GM19467 (cell line): ENCODE measurements at regions not wholly inside any gene's neighbourhood (a gene's known extent, or its start where the extent isn't known, plus 50 kb on each side); places are given as distances from the start of the nearest gene placed in this dataset.

Experiments
- ATAC-seq: cut with Tn5 transposase; IDR thresholded peaks from one replicate; pipeline ENCODE4 v1.9.1; 2021; ENCODE audit warnings: mild to moderate bottlenecking, moderate library complexity; ENCODE audit not compliant: unreplicated experiment

GRCh38 chr2:128447538-128447995 lies 128.9 kb upstream of the HS6ST1 start:
- ATAC-seq = no peak

GRCh38 chr2:128448331-128449225 lies 129.9 kb upstream of the HS6ST1 start:
- ATAC-seq = no peak

GRCh38 chr2:128449226-128450061 lies 130.8 kb upstream of the HS6ST1 start:
- no peak for ATAC-seq

GRCh38 chr2:128450211-128451024 lies 131.8 kb upstream of the HS6ST1 start:
- no peak for ATAC-seq

GRCh38 chr2:128451084-128452023 lies 132.7 kb upstream of the HS6ST1 start:
- no peak for ATAC-seq

- no peak for ATAC-seq
These were observed 133.3 kb upstream of the HS6ST1 start for GRCh38 chr2:128452024-128452411.

- ATAC-seq = no peak
These were observed 134.2 kb upstream of the HS6ST1 start for GRCh38 chr2:128452536-128453530.

GRCh38 chr2:128454980-128455720 lies 136.5 kb upstream of the HS6ST1 start:
- no peak for ATAC-seq

GRCh38 chr2:128455721-128456050 lies 137.0 kb upstream of the HS6ST1 start:
- ATAC-seq = no peak

- ATAC-seq = no peak
These were observed 137.6 kb upstream of the HS6ST1 start for GRCh38 chr2:128456281-128456680.

GRCh38 chr2:128457006-128457604 lies 138.4 kb upstream of the HS6ST1 start:
- no peak for ATAC-seq

- no peak for ATAC-seq
These were observed 139.0 kb upstream of the HS6ST1 start for GRCh38 chr2:128457716-128458115.

- no peak for ATAC-seq
These were observed 139.8 kb upstream of the HS6ST1 start for GRCh38 chr2:128458505-128458904.

- no peak for ATAC-seq
These were observed 145.8 kb upstream of the HS6ST1 start for GRCh38 chr2:128464456-128464855.

GRCh38 chr2:128465246-128466170 lies 146.8 kb upstream of the HS6ST1 start:
- ATAC-seq = no peak

- no peak for ATAC-seq
These were observed 147.7 kb upstream of the HS6ST1 start for GRCh38 chr2:128466376-128466775.

GRCh38 chr2:128466776-128467175 lies 148.1 kb upstream of the HS6ST1 start:
- no peak for ATAC-seq
